Left ventricle myocardium inferior (tissue), 1 donor: ENCODE measurements at regions not wholly inside any gene's neighbourhood (a gene's known extent, or its start where the extent isn't known, plus 50 kb on each side); places are given as distances from the start of the nearest gene placed in this dataset.

ENCODE experiments used
- DNase-seq: peaks from one replicate; pipeline ENCODE4 v3.0.0-alpha.2; 2020
- H3K27ac ChIP-seq: fragments of 200-600 bp; replicated peaks from 2 replicates; pipeline ENCODE4 v1.8.0; 2021
- H3K27me3 ChIP-seq: fragments of 200-600 bp; 2 replicates; pipeline ENCODE4 v1.8.0; 2021; ENCODE audit warnings: low read depth
- H3K36me3 ChIP-seq: fragments of 200-600 bp; 2 replicates; pipeline ENCODE4 v1.8.0; 2021
- H3K4me1 ChIP-seq: fragments of 200-600 bp; 2 replicates; pipeline ENCODE4 v1.8.0; 2021
- H3K4me3 ChIP-seq: fragments of 200-600 bp; 2 replicates; pipeline ENCODE4 v1.8.0; 2021; ENCODE audit warnings: mild to moderate bottlenecking, moderate library complexity
- H3K9me3 ChIP-seq: fragments of 200-600 bp; replicated peaks from 2 replicates; pipeline ENCODE4 v1.8.0; 2021
- CTCF ChIP-seq: fragments of 200-600 bp; IDR thresholded peaks from 2 replicates; pipeline ENCODE4 v1.8.0; 2021; ENCODE audit warnings: antibody characterized with exemption, mild to moderate bottlenecking, borderline replicate concordance
- intact Hi-C: fragments of 100-400 bp; cut with micrococcal nuclease; formaldehyde crosslinking; loops from one replicate; pipeline ENCODE4 v1.11.0; 2022
- donor health status: DM: no; HTN: yes; CAD: no; lungs with severe emphysema.

GRCh38 chr6:137415127-137415833 is 78.9 kb downstream of the OLIG3 start:
- no peaks in the 10 kb centered on the region for H3K36me3 ChIP-seq
- intact Hi-C loops: no loop called here
- peaks cover 34% of the 10 kb centered on the region for H3K27me3 ChIP-seq
- DNase-seq: peak; percentile 26
- peaks cover 6% of the 10 kb centered on the region for H3K4me1 ChIP-seq
- H3K4me3 ChIP-seq: peak overlapping the region; percentile 64
- TF ChIP-seq CTCF: peak; percentile 73
- no peaks in the 10 kb centered on the region for H3K9me3 ChIP-seq
- peak overlapping the region; percentile 46 for H3K27ac ChIP-seq

DNA sequence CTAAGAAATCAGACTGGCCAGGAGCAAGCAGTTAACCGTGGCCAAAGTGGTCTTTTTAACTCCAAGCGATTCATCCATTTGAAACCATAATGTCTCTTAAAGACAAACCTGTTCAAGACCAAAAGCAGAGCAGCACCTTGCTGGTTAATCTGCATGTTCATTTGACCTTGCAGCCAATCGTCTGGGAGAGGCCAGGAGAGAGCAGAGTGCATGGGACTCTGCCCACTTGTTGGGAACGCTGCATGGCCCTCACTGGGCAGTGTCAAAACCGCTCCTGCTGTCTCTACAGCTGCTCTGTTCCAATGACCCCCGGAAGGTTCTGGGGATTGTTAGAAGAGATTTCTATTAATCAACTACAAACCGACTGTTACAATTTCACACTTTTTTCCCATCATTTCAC is 79.6 kb downstream of the OLIG3 start:
- Histone ChIP-seq H3K4me1 (peaks cover 6% of the 10 kb centered on the region), H3K9me3 (no peaks in the 10 kb centered on the region), H3K36me3 (no peaks in the 10 kb centered on the region), H3K4me3 (peak overlapping the region; percentile 64), H3K27ac (no peak overlapping the region), H3K27me3 (peaks cover 34% of the 10 kb centered on the region)
- no peak for TF ChIP-seq CTCF
- intact Hi-C loops: no loop called here
- no peak for DNase-seq

DNA sequence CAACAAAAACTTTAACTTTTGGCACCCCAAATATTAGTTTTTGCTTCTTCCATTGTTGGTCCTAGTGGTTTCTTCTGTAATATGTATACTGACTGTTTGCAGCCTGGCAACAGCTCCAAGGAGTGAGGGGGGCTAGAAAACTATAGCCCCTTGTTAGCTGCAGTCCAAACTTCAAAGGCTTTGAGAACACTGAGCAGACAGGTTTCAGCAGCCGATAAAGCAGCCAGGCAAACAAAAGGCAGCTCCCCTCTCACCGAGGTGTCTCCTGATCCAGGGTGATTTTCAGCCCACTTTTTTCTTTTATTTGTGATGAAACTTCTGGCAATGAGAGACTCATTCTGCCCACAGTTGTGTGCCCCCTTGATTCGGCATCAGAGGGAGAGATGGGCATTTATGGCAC is 80.7 kb downstream of the OLIG3 start:
- H3K27ac ChIP-seq: no peak overlapping the region
- no peak for TF ChIP-seq CTCF
- peaks cover 34% of the 10 kb centered on the region for H3K27me3 ChIP-seq
- no peak overlapping the region for H3K4me3 ChIP-seq
- DNase-seq: no peak
- intact Hi-C loops: no loop called here
- H3K9me3 ChIP-seq: no peaks in the 10 kb centered on the region
- no peaks in the 10 kb centered on the region for H3K36me3 ChIP-seq
- peaks cover 6% of the 10 kb centered on the region for H3K4me1 ChIP-seq

DNA sequence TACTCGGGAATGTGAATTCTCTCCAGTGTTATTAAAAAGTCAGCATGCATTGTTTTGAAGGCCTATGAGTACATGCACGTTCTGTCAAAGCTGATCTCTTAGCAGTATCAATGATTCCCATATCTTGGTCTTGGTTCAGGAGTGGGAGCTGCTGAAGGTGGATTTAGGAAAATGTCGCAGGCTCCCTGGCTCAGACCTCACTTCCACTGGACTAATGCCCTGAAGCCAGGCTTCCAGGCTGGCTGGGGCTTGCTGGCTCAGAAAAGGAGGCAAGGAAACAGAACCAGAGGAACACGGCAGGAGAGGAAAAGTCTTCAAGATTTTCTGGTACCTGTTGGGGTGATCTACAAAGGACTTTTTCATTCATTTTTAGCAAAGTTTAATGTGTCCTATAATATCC is 81.6 kb downstream of the OLIG3 start:
- intact Hi-C loops: no loop called here
- H3K4me3 ChIP-seq: no peak overlapping the region
- no peak for TF ChIP-seq CTCF

DNA sequence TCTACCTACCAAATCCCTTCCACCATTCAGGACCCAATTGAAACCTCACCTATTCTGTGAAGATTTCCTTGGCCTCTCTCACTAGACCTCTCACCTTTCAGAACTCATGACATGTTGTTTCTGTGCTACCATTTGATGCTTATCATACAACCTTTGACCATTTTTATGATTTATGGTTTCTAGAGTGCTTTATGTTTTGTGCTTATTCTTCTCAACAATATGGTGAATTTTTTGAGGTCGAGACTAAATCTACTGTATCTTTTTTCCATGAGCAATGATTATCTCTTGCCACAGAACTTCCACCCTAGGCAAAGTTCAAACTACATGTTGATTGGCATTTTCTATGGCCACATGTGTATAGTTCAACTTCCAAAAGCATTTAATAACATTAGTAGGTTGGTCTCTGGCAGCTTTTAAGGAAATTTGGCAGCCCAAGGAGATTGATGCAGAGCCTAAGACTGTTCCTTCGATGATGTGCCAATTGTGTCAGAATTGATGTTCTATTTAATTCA is 84.9 kb downstream of the OLIG3 start:
- Histone ChIP-seq H3K4me1 (no peaks in the 10 kb centered on the region), H3K36me3 (no peaks in the 10 kb centered on the region), H3K9me3 (peaks cover 11% of the 10 kb centered on the region), H3K27ac (no peak overlapping the region), H3K4me3 (no peak overlapping the region), H3K27me3 (peaks cover 30% of the 10 kb centered on the region)
- DNase-seq: no peak
- TF ChIP-seq CTCF: no peak
- intact Hi-C loops: no loop called here

More for the DNA sequence above, 81.6 kb downstream of the OLIG3 start:
- H3K27ac ChIP-seq: no peak overlapping the region
- peaks cover 6% of the 10 kb centered on the region for H3K4me1 ChIP-seq
- H3K27me3 ChIP-seq: peaks cover 34% of the 10 kb centered on the region
- H3K36me3 ChIP-seq: no peaks in the 10 kb centered on the region
- no peaks in the 10 kb centered on the region for H3K9me3 ChIP-seq
- no peak for DNase-seq
